SK-N-DZ (cell line): ENCODE measurements at regions not wholly inside any gene's neighbourhood (a gene's known extent, or its start where the extent isn't known, plus 50 kb on each side); places are given as distances from the start of the nearest gene placed in this dataset.

Experiments used
- DNase-seq: peaks from one replicate; pipeline ENCODE4 v3.0.0-alpha.2; 2015; ENCODE audit warnings: low spot score

DNA sequence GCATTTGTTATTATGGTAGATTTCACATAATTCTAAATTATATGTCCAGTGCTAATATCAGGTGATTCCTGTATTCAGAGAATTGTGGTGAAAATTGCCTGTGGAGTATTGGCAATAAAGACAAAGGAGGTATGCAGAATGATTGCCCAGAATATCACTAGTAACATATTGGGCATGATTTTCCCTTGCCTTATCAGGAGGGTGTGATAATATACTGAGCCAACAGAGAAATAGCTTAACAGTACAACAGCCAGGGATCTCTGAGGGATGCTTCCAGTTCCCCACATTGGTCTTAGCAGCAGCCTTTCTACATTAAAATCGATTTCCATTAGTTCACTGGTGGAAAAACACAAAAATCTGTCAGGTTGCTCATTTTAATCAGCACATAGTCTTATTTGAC lies 122.9 kb upstream of the COL3A1 start:
- DNase-seq = no peak

DNA sequence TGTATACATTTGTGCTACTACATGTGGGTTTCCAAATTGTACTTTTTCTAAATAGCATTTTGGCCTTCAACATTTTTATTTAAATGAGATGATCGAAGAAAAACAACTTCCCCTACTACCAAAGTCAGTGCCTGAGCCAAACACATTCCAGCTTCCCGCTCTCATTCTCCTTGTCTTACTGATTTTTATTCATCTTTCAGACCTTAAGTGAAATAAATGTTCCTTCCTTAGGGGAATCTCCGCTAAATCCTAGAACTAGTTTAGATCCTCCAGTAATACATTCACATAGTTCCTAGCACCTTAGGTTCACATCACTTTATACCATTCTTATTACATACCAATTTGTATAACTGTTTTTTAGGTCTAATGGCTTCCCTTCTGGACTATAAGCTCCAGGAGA lies 122.3 kb upstream of the COL3A1 start:
- no peak for DNase-seq

DNA sequence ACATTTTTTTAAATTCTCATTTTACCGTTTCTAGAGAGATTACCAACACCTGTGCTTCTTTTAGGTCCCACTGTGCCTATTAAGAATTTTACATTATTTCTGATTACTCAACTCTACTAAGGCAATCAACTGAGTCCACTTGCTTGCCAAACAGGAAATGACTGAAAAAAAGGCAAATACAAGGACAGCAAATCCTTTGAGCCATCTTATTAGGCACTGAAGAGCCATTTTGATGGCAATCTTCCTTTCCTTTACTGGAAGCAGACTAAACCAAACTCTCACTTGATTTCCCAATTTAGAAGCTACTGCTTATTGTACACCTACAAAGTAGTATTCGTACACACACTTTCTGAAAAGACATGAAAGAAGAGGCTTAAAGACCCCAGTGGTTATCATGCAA lies 121.4 kb upstream of the COL3A1 start:
- no peak for DNase-seq

DNA sequence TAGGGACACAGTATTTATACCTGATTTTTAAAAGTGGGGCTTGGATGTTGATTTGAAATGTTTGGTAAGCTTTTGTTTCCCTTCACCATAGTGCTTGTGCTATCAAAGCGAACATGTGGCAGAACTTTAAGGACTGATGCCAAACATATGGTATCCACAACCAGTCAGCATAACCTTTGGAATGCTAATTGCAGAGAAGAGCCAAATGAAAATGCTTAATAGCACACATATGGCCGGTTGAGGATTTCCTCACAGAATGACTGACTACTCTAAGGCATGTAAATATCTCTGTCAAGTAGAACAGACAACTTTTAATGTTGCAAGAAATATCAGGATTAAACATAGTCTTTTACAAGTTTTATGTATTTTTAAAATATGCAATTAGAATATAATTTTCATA lies 120.9 kb upstream of the COL3A1 start:
- no peak for DNase-seq

DNA sequence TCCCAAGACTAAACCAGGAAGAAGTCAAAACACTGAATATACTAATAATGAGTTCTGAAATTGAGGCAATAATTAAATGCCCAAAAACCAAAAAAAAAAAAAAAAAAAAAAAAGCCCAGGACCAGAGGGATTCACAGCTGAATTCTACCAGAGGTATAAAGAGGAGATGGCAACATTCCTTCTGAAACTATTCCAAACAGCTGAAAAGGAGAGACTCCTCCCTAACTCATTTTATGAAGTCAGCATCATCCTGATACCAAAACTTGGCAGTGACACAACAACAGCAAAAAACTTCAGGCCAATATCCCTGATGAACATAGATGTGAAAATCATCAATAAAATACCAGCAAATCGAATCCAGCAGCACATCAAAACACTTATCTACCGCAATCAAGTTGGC lies 108.5 kb upstream of the COL3A1 start:
- DNase-seq = no peak

DNA sequence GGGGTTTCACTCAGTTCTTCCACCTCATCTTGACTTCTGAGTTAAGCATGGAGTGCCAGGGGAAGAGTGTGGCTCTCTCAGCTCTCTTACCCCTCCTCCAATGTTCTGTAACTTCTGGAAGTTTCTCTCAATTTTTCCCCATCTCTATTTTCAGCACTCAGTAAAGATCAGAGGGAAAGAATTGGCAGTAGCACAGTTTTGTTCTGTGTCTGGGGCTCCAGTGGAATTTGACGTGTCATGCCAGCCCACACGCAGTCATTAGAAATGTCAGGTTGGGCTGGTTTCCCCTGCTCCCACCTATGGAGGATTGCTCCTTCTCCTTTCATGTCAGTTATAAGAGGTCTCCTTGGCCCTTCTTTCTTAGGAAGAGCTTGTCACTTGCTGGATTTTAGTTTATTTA lies 104.6 kb upstream of the COL3A1 start:
- DNase-seq = no peak

DNA sequence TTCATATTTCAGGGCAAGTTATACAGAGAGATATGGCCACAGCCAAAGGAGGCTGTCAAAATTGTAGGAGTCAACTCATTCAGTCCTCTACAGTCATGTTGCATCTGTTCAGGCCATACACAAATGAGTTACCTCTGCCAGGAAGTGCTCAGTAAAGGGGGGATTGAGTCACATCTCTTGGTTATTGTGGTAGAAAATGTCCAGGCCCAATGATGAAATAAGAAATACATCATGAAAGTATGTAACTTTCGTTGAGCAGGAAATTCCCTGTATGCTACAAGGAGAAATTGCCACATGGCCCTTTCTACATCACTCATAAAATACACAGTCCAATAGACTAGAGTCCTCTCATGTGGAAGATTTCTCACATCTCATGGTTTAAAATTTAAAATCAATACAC lies 103.9 kb upstream of the COL3A1 start:
- DNase-seq = no peak

DNA sequence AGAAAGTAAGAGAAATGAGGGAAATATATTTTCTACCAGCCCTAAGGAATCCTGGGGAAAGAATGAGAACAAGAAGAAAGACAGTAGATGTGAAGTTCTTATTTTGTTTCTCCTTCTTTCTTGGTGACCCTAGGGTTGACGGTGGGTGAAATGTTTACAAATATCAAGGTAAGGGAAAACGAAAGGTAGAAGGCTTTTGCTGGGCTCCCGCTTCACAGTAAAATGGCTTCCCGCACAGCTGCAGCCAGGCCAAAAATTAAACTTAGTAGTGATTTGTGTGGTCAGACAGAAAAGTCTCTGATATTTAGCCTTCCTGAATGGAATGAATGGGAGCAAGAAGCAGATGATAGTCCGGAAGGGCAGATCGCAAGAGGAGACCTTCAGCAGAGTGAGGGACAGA lies 99.1 kb upstream of the COL3A1 start:
- DNase-seq = no peak

DNA sequence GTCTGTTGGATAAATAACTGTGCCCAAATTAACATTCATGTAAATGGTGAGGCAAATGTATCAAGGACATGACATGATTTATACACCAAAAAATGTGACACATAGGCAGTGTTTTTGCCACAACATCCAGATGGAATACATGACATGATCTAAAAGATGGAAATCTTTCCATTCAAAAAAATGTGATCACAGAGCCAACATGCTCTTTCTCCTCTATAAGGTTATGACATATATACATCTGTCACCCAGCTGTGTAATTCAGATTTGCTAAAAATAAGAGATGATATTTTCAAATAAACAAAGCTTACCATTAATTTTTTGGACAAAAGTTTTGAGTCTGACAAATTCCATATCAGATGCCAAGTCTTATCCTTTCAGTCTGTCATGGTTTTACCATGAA lies 95.5 kb upstream of the COL3A1 start:
- DNase-seq = no peak

DNA sequence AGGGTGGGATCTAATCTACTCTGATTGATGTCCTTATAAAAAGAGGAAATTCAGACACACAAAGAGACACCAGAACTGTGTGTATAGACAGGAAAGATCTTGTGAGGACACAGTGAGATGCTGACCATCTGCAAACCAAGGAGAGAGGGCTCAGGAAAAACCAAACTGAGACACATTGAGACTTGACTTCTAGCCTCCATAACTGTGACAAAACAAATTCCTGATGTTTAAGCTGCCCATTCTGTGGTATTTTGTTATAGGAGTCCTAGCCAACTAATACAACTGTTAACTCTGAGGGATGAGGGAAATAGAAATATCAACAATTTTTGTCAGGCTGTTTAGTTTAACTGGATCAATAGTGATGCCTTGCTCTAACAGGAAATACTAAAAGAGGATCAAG lies 93.4 kb upstream of the COL3A1 start:
- no peak for DNase-seq

DNA sequence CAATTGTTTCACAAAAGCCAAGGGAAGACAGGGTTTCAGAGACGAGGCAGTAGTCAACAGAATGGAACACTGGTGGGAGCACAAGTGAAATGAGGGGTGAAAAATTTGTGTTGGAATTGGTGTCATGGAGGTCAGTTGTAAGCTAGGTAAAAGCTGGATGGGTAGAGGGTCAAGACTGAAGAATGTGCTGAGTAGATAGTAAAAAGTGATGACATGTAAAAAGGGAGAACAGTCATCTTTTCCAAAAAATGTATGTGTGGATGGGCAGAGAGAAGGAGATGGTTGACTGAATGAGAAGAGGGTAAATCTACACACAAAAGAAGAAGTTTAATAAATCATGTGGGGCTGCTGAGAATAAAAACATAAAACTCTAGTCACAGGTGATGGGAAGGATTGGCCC lies 92.7 kb upstream of the COL3A1 start:
- DNase-seq = no peak

DNA sequence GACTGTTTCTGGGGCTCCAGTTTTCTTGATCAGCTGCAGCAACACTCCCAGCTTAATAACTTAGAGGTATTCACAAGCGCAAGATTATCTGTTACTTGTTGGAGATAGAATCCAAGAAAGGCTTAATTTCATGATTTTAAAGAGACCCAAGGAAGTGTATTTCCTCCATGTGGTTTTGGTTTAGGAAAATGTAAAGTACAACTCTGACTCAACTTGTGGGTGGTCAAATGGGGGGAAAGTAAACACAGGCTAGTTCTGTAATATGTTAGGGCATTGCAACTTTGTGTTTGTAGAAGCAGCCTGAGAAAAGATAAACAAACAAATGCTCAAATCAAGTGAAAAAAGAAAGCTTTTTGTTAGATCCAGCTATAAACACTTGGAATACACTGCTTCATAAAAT lies 90.1 kb upstream of the COL3A1 start:
- DNase-seq = no peak

DNA sequence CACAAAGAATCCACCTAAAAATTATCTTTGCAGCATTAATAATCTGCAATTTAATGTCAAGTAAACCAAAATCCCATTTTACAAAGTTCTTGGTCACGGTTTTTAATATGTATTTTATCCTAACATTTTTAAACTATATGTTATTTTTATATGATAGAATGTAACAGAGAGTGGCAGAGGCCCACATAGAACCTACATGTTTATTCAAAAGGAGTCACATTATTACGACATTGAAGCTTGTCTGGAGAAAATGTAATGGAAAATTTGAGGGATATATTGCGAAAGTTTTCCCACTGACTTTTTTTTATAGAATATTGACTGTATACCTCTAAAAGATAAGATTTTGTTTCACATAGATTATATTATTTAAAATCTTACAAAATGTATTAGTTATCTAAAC lies 89.7 kb upstream of the COL3A1 start:
- no peak for DNase-seq

DNA sequence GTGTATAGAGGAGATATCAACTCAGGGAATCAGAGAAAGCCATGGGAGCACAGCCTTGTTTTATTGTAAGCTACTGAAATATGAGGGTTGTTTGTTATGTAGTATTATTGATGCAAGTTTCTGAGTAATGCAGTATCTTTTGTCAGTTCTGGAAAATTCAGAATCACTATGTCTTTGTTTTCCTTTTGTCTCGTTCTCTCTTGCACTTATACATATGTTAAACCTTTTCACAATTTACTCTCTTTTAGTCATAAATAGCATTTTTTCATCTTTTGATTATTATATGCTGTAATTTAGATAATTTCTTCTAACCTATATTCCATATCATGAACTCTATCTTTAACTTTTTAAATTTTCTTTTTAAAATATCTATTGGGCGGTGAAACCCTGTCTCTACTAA lies 85.0 kb upstream of the COL3A1 start:
- no peak for DNase-seq

DNA sequence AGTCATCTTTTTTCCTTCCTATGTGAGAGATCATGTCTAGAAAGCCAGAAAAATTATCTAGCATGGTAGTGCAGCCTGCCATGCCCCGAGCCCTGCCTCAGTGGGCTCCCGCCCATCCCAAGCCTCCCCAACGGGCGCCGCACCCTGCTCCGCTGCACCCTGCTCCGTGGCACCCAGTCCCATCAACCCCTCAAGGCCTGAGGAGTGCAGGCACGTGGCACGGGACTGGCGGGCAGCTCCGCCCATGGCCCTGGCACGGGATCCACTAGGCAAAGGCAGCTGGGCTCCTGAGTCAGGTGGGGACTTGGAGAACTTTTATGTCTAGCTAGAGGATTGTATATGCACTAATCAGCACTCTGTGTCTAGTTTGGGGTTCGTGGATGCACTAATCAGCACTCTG lies 83.4 kb upstream of the COL3A1 start:
- no peak for DNase-seq

DNA sequence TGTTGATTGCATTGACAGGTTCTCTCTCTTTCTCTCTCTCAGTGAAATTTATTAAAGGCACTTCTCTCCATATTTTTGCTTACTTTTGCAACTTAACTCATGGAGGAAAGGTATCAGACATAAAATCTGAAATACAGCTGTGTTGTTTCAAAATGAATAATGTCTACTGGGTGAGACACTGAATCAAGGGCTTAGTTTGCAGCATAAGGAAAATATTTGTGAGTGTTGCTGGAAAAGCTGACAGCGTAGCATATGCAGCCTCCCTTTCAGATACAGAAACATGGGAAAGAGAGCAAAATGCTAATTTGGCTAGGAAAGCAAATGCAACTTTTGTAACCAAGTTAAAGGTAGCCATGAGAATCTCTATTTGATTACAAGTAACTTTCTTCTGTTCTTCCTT lies 81.5 kb upstream of the COL3A1 start:
- no peak for DNase-seq

DNA sequence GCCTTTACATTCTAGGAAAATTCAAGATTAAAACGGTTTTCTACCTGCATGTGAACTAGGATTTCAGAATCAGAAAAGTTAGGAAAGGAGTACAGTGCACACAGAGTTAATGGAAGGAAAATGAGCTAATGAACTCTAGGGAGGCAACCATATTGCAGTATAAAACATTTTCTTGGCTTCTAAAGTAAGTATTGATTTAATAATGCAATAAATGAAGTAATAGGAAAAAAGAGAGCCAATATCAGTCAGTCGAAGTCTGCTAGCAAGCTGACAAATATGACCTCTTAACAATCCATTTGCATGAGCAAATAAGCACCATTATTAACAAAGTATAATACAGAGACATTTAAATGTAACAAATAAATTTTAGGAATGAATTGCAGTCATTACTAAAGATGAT lies 80.2 kb upstream of the COL3A1 start:
- DNase-seq = no peak

DNA sequence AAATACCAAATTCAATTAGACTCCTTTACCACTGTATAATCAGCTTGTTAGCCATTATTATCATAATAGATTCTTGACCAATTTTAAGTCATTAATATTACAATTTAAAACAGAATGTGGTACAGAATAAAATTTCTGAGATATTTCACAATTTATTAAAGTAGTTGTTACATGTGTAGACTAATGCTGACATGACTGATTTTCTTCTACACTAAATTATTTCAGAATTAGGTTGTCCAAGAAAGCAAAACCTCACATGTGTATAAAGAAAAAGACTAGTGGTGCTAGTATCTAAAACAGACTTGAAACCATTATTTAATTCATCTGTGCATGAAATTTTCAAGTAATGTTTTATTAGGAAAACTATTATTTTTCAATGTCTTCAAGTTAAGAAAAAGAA lies 79.2 kb upstream of the COL3A1 start:
- no peak for DNase-seq

DNA sequence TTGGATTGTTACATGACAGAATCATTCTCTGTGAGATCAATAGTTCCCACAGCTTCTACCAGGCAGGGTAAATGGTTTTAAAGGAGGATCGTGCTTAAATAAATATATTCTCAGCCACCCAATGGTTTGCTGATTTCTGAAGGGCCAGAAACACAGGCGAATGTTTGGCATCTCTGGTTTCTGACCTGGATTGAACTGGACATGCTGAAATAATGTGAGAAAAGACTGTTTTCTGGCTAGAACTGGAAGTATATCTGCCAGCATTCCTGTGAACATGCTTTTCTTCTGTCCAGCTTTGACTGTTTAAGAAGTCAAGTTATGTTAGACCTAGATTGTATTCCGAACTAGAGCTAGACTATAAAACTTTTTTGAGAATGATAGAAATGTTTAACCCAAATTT lies 77.1 kb upstream of the COL3A1 start:
- no peak for DNase-seq

DNA sequence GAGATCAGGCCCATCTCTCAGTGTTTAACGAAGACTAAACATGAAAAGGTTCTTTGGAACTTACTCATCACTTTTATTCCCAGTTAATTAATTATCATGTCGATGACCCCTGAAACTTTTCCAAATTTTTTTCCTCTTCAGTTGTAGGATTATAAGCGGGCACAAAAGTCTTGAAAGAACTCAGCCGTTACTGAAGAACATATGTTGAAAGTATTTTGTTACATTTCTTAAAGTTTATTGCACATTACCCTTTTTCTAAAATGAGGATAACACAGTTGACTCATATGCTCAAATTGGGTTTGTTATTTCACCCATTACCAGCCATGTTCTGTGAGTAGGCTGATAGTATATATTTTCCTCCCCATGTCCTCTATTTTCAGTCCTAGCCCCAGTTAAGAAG lies 75.9 kb upstream of the COL3A1 start:
- no peak for DNase-seq

DNA sequence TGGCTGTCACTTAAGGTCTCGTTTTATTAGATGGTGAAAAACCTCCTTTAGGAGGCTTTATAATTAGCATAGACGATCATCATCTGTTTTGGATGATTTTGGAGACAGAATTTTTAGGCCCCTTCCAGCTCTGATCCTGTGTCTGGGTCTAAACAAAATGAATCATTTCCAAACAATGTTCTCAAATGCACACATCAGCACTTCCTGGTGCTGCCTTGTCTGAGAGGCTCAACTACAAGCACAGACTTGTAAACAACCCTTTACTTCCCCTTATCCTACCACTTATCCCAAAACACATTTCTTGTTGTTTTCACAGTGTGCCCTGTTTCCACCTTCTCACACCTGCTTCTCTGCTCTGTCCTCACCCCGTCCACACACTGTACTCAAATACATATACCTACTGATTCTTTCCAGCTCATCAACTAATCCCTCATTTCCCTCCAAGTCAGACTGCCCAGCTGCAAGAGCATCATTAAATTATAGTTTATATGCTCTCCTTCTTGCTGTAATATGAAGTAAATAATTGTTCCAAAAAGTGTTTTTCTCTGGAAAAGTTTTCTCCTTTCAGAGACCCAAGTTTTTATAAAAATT lies 71.2 kb upstream of the COL3A1 start:
- no peak for DNase-seq

DNA sequence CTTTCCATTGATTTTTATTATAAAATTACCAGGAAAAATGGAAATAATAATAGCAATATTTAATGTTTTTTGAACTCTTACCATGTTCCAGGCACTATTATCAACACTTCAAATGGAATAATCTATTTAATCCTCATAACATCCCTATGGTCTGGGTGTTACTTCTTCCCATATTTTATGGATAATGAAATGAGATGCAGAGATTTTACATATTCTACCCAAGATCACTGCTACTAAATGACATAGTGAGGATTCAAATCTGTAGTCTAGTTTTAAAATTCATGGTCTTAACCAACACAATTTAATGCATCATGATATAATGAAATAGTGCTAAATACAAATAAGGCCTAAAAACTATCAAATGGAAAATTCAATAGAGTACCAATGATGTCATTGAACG lies 70.4 kb upstream of the COL3A1 start:
- DNase-seq = no peak

DNA sequence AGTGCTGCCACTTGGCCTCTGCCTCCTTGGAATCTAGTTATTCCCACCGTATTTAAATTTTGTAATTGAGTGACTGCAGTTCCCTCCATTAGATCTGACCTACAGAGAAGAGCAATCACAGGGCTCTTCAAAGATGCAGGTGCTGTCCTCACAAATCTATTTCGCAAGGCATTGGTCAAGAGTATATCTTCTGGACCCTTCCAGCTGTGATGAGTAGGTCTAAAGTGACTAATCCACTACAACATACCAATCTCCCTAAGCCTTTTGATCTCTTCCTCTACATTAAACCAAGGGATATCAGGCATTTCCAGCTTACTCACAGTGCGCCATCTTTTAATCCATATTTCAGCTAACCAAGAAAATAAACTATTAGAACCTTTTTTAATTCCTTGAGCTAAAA lies 65.1 kb upstream of the COL3A1 start:
- no peak for DNase-seq

DNA sequence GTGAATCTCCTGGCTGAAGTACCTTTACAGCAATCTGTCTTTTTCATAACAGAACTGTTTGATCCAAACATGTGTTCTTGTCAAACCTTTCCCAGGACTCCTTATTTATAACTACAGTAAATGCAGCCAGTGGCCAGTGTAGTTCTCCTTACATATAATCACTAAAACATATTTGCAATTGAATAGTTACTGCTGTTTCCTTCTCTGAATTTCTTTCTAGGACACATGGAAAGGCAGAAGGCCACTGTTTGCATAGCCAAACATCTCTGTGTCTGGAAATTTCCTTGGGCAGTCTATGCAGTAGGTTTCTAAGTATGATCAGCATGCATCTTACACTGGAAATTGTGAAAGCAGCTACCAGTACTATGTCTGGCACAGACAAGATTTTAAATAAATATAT lies 57.4 kb upstream of the COL3A1 start:
- DNase-seq = no peak

DNA sequence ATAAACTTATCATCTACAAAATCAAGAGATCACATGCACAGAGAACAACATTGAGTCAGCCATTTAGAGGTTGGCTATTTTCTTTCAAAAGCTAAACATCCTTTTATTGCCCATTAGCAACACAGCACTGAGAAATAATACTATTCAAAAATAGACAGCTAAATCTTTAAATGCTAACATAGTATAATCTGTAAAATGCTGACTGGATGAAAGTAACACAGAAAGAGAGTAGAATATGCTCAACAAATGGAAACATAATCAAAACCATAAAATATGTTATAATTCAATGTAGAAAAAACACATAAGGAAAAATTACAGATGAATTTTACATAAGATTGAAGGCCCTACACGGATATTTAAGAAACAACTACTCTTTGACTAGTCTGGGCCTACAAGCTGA lies 56.5 kb upstream of the COL3A1 start:
- no peak for DNase-seq
